ENCODE measurements at regions not wholly inside any gene's neighbourhood (a gene's known extent, or its start where the extent isn't known, plus 50 kb on each side); places are given as distances from the start of the nearest gene placed in this dataset.

DNA sequence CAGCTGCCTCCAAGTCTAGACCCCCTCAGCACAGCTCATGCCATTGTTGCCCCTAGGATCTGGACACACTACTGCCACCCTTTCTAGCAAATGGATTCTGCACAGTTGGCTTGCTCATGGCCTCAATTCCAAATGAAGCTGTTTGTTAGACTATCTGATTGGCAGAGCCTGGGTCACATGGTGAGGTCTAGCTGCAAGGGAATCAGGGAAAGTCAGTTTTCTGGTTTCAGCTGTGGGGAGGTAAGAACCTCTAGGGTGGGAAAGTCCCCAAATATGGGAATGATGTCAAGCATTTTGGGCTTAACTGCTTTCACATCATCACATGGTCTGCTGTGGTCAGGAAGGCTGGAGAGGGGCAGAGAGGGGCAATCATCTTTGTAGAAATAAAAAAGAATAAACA lies 150.4 kb upstream of the ITGA6 start:
- Histone ChIP-seq H3K27ac (no peak overlapping the region), H3K4me1 (no peaks in the 10 kb centered on the region), H3K36me3 (no peaks in the 10 kb centered on the region), H3K9me3 (no peaks in the 10 kb centered on the region), H3K9ac (ENCODE audit: low read depth in 2 of 2, low read length in 2 of 2) (no peak overlapping the region), H3K27me3 (no peaks in the 10 kb centered on the region), H3K4me3 (no peak overlapping the region)
- intact Hi-C loops (cut with DNase I) = no loop called here
- TF ChIP-seq, protein P1, sequence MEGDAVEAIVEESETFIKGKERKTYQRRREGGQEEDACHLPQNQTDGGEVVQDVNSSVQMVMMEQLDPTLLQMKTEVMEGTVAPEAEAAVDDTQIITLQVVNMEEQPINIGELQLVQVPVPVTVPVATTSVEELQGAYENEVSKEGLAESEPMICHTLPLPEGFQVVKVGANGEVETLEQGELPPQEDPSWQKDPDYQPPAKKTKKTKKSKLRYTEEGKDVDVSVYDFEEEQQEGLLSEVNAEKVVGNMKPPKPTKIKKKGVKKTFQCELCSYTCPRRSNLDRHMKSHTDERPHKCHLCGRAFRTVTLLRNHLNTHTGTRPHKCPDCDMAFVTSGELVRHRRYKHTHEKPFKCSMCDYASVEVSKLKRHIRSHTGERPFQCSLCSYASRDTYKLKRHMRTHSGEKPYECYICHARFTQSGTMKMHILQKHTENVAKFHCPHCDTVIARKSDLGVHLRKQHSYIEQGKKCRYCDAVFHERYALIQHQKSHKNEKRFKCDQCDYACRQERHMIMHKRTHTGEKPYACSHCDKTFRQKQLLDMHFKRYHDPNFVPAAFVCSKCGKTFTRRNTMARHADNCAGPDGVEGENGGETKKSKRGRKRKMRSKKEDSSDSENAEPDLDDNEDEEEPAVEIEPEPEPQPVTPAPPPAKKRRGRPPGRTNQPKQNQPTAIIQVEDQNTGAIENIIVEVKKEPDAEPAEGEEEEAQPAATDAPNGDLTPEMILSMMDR (IDR thresholded peaks at IDR 0.05) = no peak
- no peak for DNase-seq

DNA sequence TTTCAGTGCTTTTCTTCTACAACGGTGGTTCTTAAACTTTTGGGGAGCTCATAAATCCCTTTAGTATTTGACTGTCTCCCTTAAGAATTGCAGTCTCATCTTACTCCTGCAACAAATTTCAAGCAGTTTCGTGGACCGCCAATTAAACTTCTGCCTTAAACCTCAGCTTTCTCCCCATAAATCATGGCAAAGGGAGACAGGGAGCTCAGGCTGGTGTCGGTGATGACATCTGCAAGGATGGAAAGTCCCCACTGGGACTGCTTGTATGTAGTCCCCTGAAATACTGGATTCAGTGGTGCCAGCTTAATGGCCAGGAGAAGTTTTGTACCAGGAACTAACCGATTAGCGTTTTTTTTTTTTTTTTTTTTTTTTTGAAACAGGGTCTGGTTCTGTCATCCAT lies 148.7 kb upstream of the ITGA6 start:
- Histone ChIP-seq H3K4me1 (no peaks in the 10 kb centered on the region), H3K4me3 (no peak overlapping the region), H3K27ac (no peak overlapping the region), H3K9ac (ENCODE audit: low read depth in 2 of 2, low read length in 2 of 2) (no peak overlapping the region), H3K36me3 (no peaks in the 10 kb centered on the region), H3K27me3 (no peaks in the 10 kb centered on the region), H3K9me3 (no peaks in the 10 kb centered on the region)
- intact Hi-C loops (cut with DNase I) = no loop called here
- TF ChIP-seq, protein P1 (IDR thresholded peaks at IDR 0.05) = no peak
- DNase-seq = no peak

DNA sequence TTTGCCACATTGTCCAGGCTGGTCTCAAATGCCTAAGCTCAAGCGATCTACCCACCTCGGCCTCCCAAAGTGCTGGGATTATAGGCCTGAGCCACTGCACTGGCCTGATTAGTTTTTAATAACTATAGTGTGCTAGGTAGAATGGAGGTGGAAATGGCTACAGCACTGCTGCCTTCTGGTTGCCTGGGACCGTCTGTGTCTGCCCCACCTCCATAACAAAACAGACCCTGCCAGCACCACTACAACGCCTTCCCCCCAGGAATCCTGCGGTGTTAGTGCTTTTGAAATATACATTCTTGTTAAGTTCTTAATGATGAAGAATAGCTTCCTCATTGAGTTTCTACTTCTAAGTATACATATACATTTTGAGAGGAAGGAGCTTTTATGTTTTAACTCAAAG lies 148.2 kb upstream of the ITGA6 start:
- Histone ChIP-seq H3K9me3 (no peaks in the 10 kb centered on the region), H3K9ac (ENCODE audit: low read depth in 2 of 2, low read length in 2 of 2) (no peak overlapping the region), H3K36me3 (no peaks in the 10 kb centered on the region), H3K27ac (no peak overlapping the region), H3K4me3 (no peak overlapping the region), H3K4me1 (no peaks in the 10 kb centered on the region), H3K27me3 (no peaks in the 10 kb centered on the region)
- DNase-seq = no peak
- TF ChIP-seq, protein P1 (IDR thresholded peaks at IDR 0.05) = no peak
- intact Hi-C loops (cut with DNase I) = no loop called here

DNA sequence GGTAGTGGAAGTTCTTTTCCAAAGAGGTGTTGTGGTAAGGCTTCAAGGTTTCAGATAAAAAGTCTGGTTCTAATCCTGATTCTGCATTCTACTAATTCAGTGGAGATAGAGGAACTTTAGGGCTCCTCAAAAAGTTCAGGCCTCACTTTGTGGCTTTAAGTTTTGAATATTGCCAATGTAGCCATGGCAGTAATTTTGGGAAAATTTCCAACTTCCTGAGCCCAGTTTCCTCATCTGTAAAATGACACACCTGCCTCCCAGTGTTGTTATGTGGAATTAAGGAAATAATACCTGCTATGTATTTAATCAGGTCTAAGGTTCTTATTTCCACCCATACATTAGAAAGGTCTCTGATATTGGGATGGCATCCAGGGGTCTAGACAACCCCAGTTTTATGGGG lies 147.6 kb upstream of the ITGA6 start:
- intact Hi-C loops (cut with DNase I) = no loop called here
- no peaks in the 10 kb centered on the region for H3K4me1 ChIP-seq
- H3K4me3 ChIP-seq = no peak overlapping the region
- no peaks in the 10 kb centered on the region for H3K9me3 ChIP-seq
- H3K9ac ChIP-seq (ENCODE audit: low read depth in 2 of 2, low read length in 2 of 2) = no peak overlapping the region
- H3K27me3 ChIP-seq = no peaks in the 10 kb centered on the region
- no peak overlapping the region for H3K27ac ChIP-seq
- DNase-seq = no peak
- H3K36me3 ChIP-seq = no peaks in the 10 kb centered on the region
- TF ChIP-seq, protein P1 (IDR thresholded peaks at IDR 0.05) = no peak

DNA sequence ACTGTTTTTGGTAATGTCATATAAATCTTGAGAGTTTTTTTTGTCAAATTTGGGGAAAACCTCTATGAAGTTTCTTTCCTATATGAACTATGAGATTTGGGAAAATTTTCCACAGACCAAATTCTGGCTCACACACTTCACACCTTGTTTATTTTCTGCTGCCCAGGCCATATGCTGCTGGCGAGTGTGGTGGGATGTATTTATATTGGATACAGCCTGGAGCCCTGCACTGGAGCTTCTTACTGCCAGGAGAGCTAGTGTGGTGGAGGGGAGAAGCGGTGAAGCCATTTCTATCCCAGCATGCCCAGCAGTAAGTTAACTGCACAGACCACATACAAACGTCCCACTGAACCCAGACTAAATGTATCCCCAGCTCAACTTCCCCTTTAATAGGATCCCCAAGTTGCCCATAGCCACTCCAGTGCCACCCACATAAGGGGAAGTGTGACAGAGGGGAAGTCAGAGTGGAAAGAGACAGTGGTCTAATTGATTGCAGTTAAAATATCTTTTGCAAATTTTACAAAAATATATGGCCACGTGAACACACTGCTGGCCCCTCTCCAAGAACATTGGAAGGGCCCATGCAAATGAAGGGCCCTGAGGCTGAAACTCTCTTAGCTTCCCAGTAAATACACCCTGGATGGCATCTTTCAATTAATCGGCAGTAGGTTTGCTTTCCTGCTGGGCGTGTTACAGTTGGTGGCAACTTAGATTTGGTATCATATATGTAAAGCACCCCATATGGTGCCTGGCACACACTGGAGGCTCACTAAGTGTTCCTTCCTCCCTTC lies 146.6 kb upstream of the ITGA6 start:
- TF ChIP-seq, protein P1 (IDR thresholded peaks at IDR 0.05) = no peak
- no peak overlapping the region for H3K4me3 ChIP-seq
- H3K9me3 ChIP-seq = no peaks in the 10 kb centered on the region
- no peaks in the 10 kb centered on the region for H3K36me3 ChIP-seq
- no peak for DNase-seq
- H3K9ac ChIP-seq (ENCODE audit: low read depth in 2 of 2, low read length in 2 of 2) = no peak overlapping the region
- H3K4me1 ChIP-seq = no peaks in the 10 kb centered on the region
- intact Hi-C loops (cut with DNase I) = no loop called here
- no peak overlapping the region for H3K27ac ChIP-seq
- no peaks in the 10 kb centered on the region for H3K27me3 ChIP-seq
